Testis (tissue), 2 donors: ENCODE measurements at regions not wholly inside any gene's neighbourhood (a gene's known extent, or its start where the extent isn't known, plus 50 kb on each side); places are given as distances from the start of the nearest gene placed in this dataset.

Experiments used
- DNase-seq: peaks from one replicate; pipeline ENCODE4 v3.0.0-alpha.2; 2019
- H3K27ac ChIP-seq, 2 donors: fragments of 200-600 bp; sonication (generic); one replicate each; pipeline ENCODE4 v1.5.1; 2019
- H3K27me3 ChIP-seq: fragments of 200-600 bp; sonication (generic); one replicate; pipeline ENCODE4 v1.5.1; 2019
- H3K36me3 ChIP-seq: fragments of 200-600 bp; sonication (generic); one replicate; pipeline ENCODE4 v1.5.1; 2017; ENCODE audit warnings: low read depth; ENCODE audit errors: missing control alignments
- H3K4me1 ChIP-seq: fragments of 200-600 bp; sonication (generic); one replicate; pipeline ENCODE4 v1.5.1; 2019
- H3K4me3 ChIP-seq, 2 donors: fragments of 200-600 bp; sonication (generic); one replicate each; pipeline ENCODE4 v1.5.1; 2017 to 2019
- H3K9me3 ChIP-seq: fragments of 200-600 bp; sonication (generic); one replicate; pipeline ENCODE4 v1.5.1; 2017
- CTCF ChIP-seq, 3 experiments: fragments of 450-650 bp in 2 of 3; fragments of 200-600 bp in 1 of 3; sonication (generic) in 1 of 3; IDR thresholded peaks; one replicate each; pipeline ENCODE4 v1.5.1; 2016 to 2019; ENCODE audit warnings: antibody characterized with exemption in 3 of 3, mild to moderate bottlenecking in 2 of 3, moderate library complexity in 1 of 3
- POLR2A ChIP-seq: fragments of 450-650 bp; IDR thresholded peaks from one replicate; pipeline ENCODE4 v1.6.1; 2017; ENCODE audit warnings: antibody characterized with exemption, mild to moderate bottlenecking, moderate library complexity
- WGBS, 2 donors: methylation state at CpG; one replicate each; pipeline ENCODE4 v1.1.5; 2018; 5-methylcytosine and 5-hydroxymethylcytosine counted together
- intact Hi-C: fragments of 100-400 bp; cut with DNase I; formaldehyde crosslinking; loops from one replicate; pipeline ENCODE4 v1.15.1; 2023; ENCODE audit warnings: low total_unique reads

GRCh38 chr20:58054082-58054779 lies 174.2 kb downstream of the ANKRD60 start:
- Histone ChIP-seq H3K4me3 (no peak overlapping the region), H3K9me3 (no peaks in the 10 kb centered on the region), H3K27ac (peak overlapping the region in 1 of 2 donors; percentile 41), H3K4me1 (peaks cover 10% of the 10 kb centered on the region), H3K27me3 (no peaks in the 10 kb centered on the region), H3K36me3 (no peaks in the 10 kb centered on the region)
- no peak for DNase-seq
- TF ChIP-seq POLR2A (no peak), CTCF (IDR thresholded peaks at IDR 0.05) (no peak)
- intact Hi-C loops = no loop called here
- 66 to 93% methylated on average over 3 to 6 of the region's 6 CpGs for WGBS, 2 donors

GRCh38 chr20:58053391-58054055 lies 174.9 kb downstream of the ANKRD60 start:
- WGBS, 2 donors = 85 to 96% methylated on average over 7 to 10 of the region's 10 CpGs
- DNase-seq = peak; percentile 7

GRCh38 chr20:58051367-58051766 lies 177.1 kb downstream of the ANKRD60 start:
- TF ChIP-seq CTCF (IDR thresholded peaks at IDR 0.05) (no peak), POLR2A (no peak)
- 0 to 50% methylated on average over 1 of the region's 1 CpG for WGBS, 2 donors
- Histone ChIP-seq H3K4me3 (no peak overlapping the region), H3K9me3 (no peaks in the 10 kb centered on the region), H3K27ac (no peak overlapping the region), H3K4me1 (peaks cover 10% of the 10 kb centered on the region), H3K36me3 (no peaks in the 10 kb centered on the region), H3K27me3 (no peaks in the 10 kb centered on the region)
- intact Hi-C loops = no loop called here
- DNase-seq = no peak

More at GRCh38 chr20:58053391-58054055, 174.9 kb downstream of the ANKRD60 start:
- H3K27me3 ChIP-seq = no peaks in the 10 kb centered on the region
- TF ChIP-seq CTCF (IDR thresholded peaks at IDR 0.05) (no peak), POLR2A (no peak)
- H3K36me3 ChIP-seq = no peaks in the 10 kb centered on the region
- H3K4me3 ChIP-seq = no peak overlapping the region
- H3K4me1 ChIP-seq = peaks cover 10% of the 10 kb centered on the region
- no peak overlapping the region for H3K27ac ChIP-seq
- intact Hi-C loops = no loop called here
- no peaks in the 10 kb centered on the region for H3K9me3 ChIP-seq

- peak; percentile 23 for DNase-seq
- no peak overlapping the region for H3K27ac ChIP-seq
- WGBS, 2 donors = 28 to 42% methylated on average over 3 of the region's 3 CpGs
- TF ChIP-seq POLR2A (no peak), CTCF (IDR thresholded peaks at IDR 0.05) (no peak)
- H3K4me1 ChIP-seq = no peaks in the 10 kb centered on the region
- no peaks in the 10 kb centered on the region for H3K36me3 ChIP-seq
- no peaks in the 10 kb centered on the region for H3K27me3 ChIP-seq
- intact Hi-C loops = no loop called here
- no peak overlapping the region for H3K4me3 ChIP-seq
- H3K9me3 ChIP-seq = no peaks in the 10 kb centered on the region
Measured at GRCh38 chr20:58048096-58048702, 180.3 kb downstream of the ANKRD60 start.
